Stimulated activated CD4-positive, alpha-beta T cell treated with anti-CD3 and anti-CD28 coated beads, Interleukin-1b, Interleukin-23, amount 100 ng/mL, for 1 hour (primary cell): ENCODE measurements at regions not wholly inside any gene's neighbourhood (a gene's known extent, or its start where the extent isn't known, plus 50 kb on each side); places are given as distances from the start of the nearest gene placed in this dataset.

Experiments used
- DNase-seq, 2 donors: peaks; one replicate each; pipeline ENCODE4 v3.0.0-alpha.2; 2020; ENCODE audit warnings: low read depth in 2 of 2

- no peak for DNase-seq
These were observed 428.9 kb upstream of the FANCL start for GRCh38 chr2:58669998-58670397.

GRCh38 chr2:58667137-58667774, 426.1 kb upstream of the FANCL start:
- DNase-seq: no peak

- no peak for DNase-seq
These were observed 425.3 kb upstream of the FANCL start for GRCh38 chr2:58666323-58666970.

- DNase-seq: no peak
These were observed 424.0 kb upstream of the FANCL start for GRCh38 chr2:58665154-58665553.

- no peak for DNase-seq
These were observed 423.5 kb upstream of the FANCL start for GRCh38 chr2:58664523-58665151.

- no peak for DNase-seq
These were observed 418.9 kb upstream of the FANCL start for GRCh38 chr2:58660046-58660445.

GRCh38 chr2:58655152-58655551, 414.0 kb upstream of the FANCL start:
- DNase-seq: no peak

- no peak for DNase-seq
These were observed 410.8 kb upstream of the FANCL start for GRCh38 chr2:58651930-58652329.

- DNase-seq: no peak
These were observed 409.7 kb upstream of the FANCL start for GRCh38 chr2:58650781-58651180.

- DNase-seq: no peak
These were observed 408.6 kb upstream of the FANCL start for GRCh38 chr2:58649756-58650155.

GRCh38 chr2:58645017-58645416, 403.9 kb upstream of the FANCL start:
- DNase-seq: no peak

- DNase-seq: no peak
These were observed 403.3 kb upstream of the FANCL start for GRCh38 chr2:58644451-58644850.

- DNase-seq: no peak
These were observed 399.9 kb upstream of the FANCL start for GRCh38 chr2:58641001-58641400.

- no peak for DNase-seq
These were observed 398.9 kb upstream of the FANCL start for GRCh38 chr2:58640042-58640441.

- DNase-seq: no peak
These were observed 397.2 kb upstream of the FANCL start for GRCh38 chr2:58638256-58638805.

- no peak for DNase-seq
These were observed 395.7 kb upstream of the FANCL start for GRCh38 chr2:58636872-58637271.

- DNase-seq: no peak
These were observed 394.8 kb upstream of the FANCL start for GRCh38 chr2:58635801-58636375.

GRCh38 chr2:58634653-58635370, 393.7 kb upstream of the FANCL start:
- no peak for DNase-seq

GRCh38 chr2:58633613-58634365, 392.7 kb upstream of the FANCL start:
- no peak for DNase-seq

GRCh38 chr2:58631986-58632385, 390.9 kb upstream of the FANCL start:
- DNase-seq: no peak

GRCh38 chr2:58629545-58630119, 388.5 kb upstream of the FANCL start:
- DNase-seq: no peak
